Femur (tissue), 1 donor: ENCODE measurements at regions not wholly inside any gene's neighbourhood (a gene's known extent, or its start where the extent isn't known, plus 50 kb on each side); places are given as distances from the start of the nearest gene placed in this dataset.
"Not testable (repeated sequence)": the region's sequence is repeated elsewhere in the genome, so short reads cannot be mapped to it uniquely, and the experiment has no call there.

Source experiments
- DNase-seq: peaks from one replicate; pipeline ENCODE4 v3.0.0-alpha.2; 2017

GRCh38 chr5:13640270-13640669, 304.2 kb downstream of the DNAH5 start:
- no peak for DNase-seq

GRCh38 chr5:13632676-13633075, 311.8 kb downstream of the DNAH5 start:
- no peak for DNase-seq

- DNase-seq: no peak
Observed at GRCh38 chr5:13629218-13629617, 315.3 kb downstream of the DNAH5 start.

- no peak for DNase-seq
Observed at GRCh38 chr5:13627673-13628454, 316.6 kb downstream of the DNAH5 start.

- DNase-seq: no peak
Observed at GRCh38 chr5:13625616-13626198, 318.8 kb downstream of the DNAH5 start.

GRCh38 chr5:13624283-13625074, 320.0 kb downstream of the DNAH5 start:
- no peak for DNase-seq

GRCh38 chr5:13613621-13614020, 330.9 kb downstream of the DNAH5 start:
- DNase-seq: no peak

- no peak for DNase-seq
Observed at GRCh38 chr5:13611604-13612003, 332.9 kb downstream of the DNAH5 start.

GRCh38 chr5:13609504-13609903, 335.0 kb downstream of the DNAH5 start:
- DNase-seq: no peak

GRCh38 chr5:13606051-13606450, 338.4 kb downstream of the DNAH5 start:
- no peak for DNase-seq

GRCh38 chr5:13601112-13601511, 343.4 kb downstream of the DNAH5 start:
- DNase-seq: no peak

GRCh38 chr5:13595978-13596377, 348.5 kb downstream of the DNAH5 start:
- DNase-seq: no peak

- DNase-seq: no peak
Observed at GRCh38 chr5:13591621-13592020, 352.9 kb downstream of the DNAH5 start.

GRCh38 chr5:13585324-13585723, 359.2 kb downstream of the DNAH5 start:
- no peak for DNase-seq

GRCh38 chr5:13581914-13582313, 362.6 kb downstream of the DNAH5 start:
- no peak for DNase-seq

- DNase-seq: no peak
Observed at GRCh38 chr5:13581132-13581531, 363.4 kb downstream of the DNAH5 start.

- DNase-seq: no peak
Observed at GRCh38 chr5:13580058-13580457, 364.4 kb downstream of the DNAH5 start.

GRCh38 chr5:13579091-13579490, 365.4 kb downstream of the DNAH5 start:
- DNase-seq: not testable (repeated sequence)

- not testable (repeated sequence) for DNase-seq
Observed at GRCh38 chr5:13578311-13579039, 366.0 kb downstream of the DNAH5 start.

GRCh38 chr5:13574574-13574973, 369.9 kb downstream of the DNAH5 start:
- no peak for DNase-seq

- DNase-seq: no peak
Observed at GRCh38 chr5:13572163-13572562, 372.3 kb downstream of the DNAH5 start.

GRCh38 chr5:13569090-13569715, 375.3 kb downstream of the DNAH5 start:
- no peak for DNase-seq

GRCh38 chr5:13567819-13568218, 376.7 kb downstream of the DNAH5 start:
- DNase-seq: no peak
